PFSK-1 (cell line): ENCODE measurements at regions not wholly inside any gene's neighbourhood (a gene's known extent, or its start where the extent isn't known, plus 50 kb on each side); places are given as distances from the start of the nearest gene placed in this dataset.

Source experiments
- FOXP2 ChIP-seq: optimal IDR thresholded peaks from 2 replicates; pipeline ENCODE3; 2011; ENCODE audit warnings: borderline replicate concordance, control low read depth, inconsistent platforms; ENCODE audit not compliant: insufficient read depth; ENCODE audit errors: extremely low read length, extremely low read depth
- POLR2AphosphoS5 ChIP-seq: IDR thresholded peaks from 2 replicates; pipeline ENCODE4 v1.6.1; 2012; ENCODE audit warnings: low read depth, mild to moderate bottlenecking, control low read depth, low read length, moderate library complexity
- REST ChIP-seq, 2 experiments: IDR thresholded peaks; 2 replicates each; pipeline versions ENCODE4 v1.6.1 to v1.8.0; 2011 to 2012; ENCODE audit warnings: low read depth in 2 of 2, low read length in 2 of 2, control low read depth in 1 of 2, inconsistent platforms in 1 of 2, mild to moderate bottlenecking in 1 of 2, moderate library complexity in 1 of 2; ENCODE audit not compliant: insufficient read depth in 1 of 2
- SIN3A ChIP-seq: IDR thresholded peaks from 2 replicates; pipeline ENCODE4 v1.6.1; 2012; ENCODE audit warnings: mild to moderate bottlenecking, low read length, moderate library complexity, borderline replicate concordance; ENCODE audit not compliant: insufficient read depth
- TAF1 ChIP-seq: IDR thresholded peaks from 2 replicates; pipeline ENCODE4 v1.6.1; 2012; ENCODE audit warnings: low read length, control low read depth, borderline replicate concordance; ENCODE audit not compliant: insufficient read depth

GRCh38 chr7:16978358-16979244 is 96.8 kb upstream of the AGR3 start:
- TF ChIP-seq SIN3A (no peak), TAF1 (no peak)

- TF ChIP-seq POLR2AphosphoS5 (no peak), TAF1 (no peak), FOXP2 (no peak), SIN3A (no peak), REST (IDR thresholded peaks at IDR 0.05; ENCODE audit: insufficient read depth in 1 of 2, low read depth in 2 of 2, low read length in 2 of 2) (no peak)
Measured at GRCh38 chr7:16980539-16980938, 98.8 kb upstream of the AGR3 start.

DNA sequence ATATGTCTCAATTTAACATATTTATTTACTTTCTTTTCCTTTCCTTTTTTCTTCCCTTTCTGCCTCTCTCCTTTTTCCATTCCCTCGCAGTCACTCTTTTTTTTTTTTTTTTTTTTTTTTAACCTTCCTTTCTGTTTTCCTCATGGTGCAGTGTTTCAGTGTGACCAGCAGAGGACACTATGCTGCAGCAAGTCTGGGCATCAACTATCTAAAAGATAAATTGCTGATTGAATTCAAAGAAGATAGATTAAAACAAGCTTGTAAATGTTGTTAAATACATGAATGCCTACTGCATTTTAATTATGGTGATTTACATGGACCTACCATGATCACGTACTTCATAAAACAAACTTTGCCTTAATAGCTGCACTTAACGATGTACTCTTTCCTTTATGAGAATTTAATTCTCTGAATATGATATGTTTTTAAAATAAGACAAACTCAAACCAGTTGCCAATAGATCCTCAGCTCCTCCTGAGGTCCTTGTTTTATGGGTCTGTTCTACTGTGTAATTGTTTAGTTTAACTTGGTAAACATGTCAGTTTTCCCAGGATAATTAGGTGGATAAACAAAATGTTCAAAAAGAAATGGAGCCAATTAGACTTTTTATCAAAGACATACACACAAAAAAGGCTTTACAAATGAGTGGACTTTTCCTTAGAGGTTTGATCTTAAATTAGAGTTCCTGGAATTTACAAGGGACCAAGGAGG is 101.0 kb upstream of the AGR3 start:
- TF ChIP-seq POLR2AphosphoS5 = no peak
- TF ChIP-seq TAF1 = no peak
- TF ChIP-seq REST (IDR thresholded peaks at IDR 0.05; ENCODE audit: insufficient read depth in 1 of 2, low read depth in 2 of 2, low read length in 2 of 2) = no peak
- TF ChIP-seq FOXP2 = no peak
- TF ChIP-seq SIN3A = no peak

DNA sequence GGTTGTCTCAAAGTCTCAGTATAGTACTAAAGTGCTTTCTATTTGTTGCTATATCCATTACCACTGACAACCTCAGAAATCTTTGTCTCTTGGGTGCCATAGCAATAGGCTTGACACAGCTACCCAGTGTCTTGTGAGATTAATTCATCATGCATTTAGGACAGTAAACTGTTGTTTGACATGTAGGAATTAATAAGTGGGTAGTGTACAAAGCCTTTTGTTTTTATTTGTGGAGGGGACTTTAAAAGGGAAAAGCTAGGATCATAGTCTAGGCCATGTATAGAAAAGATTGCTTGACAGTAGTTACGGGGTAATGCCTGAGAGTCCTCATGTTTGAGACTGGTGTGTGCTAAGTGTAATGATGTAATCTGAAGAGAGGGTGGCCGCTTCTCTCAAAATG is 102.6 kb upstream of the AGR3 start:
- TF ChIP-seq FOXP2 = no peak
- TF ChIP-seq POLR2AphosphoS5 = no peak
- TF ChIP-seq SIN3A = no peak
- TF ChIP-seq REST (IDR thresholded peaks at IDR 0.05; ENCODE audit: insufficient read depth in 1 of 2, low read depth in 2 of 2, low read length in 2 of 2) = no peak
- TF ChIP-seq TAF1 = no peak

DNA sequence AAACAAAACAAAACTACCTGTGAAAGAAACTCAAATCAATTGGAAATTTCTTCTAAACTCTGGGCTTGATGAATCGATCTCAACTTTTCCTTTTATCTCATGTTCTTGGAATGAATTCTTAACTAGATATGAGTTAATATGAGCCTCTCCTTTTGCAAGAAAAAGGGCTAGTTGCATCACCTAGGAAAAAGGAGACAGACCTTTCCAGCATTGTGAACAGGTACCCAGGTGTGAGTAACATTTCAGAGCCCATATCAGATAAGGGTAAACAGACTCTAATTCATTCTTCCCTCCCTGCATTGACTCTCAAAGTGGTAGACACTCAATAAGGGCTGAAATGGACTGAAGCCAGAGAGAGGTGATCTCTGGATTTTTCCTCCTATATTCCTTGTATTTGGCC is 103.8 kb upstream of the AGR3 start:
- TF ChIP-seq SIN3A (no peak), POLR2AphosphoS5 (no peak), TAF1 (no peak), REST (IDR thresholded peaks at IDR 0.05; ENCODE audit: insufficient read depth in 1 of 2, low read depth in 2 of 2, low read length in 2 of 2) (no peak), FOXP2 (no peak)
